Spinal cord (tissue), 9 donors: ENCODE measurements at regions not wholly inside any gene's neighbourhood (a gene's known extent, or its start where the extent isn't known, plus 50 kb on each side); places are given as distances from the start of the nearest gene placed in this dataset.
A peak's percentile ranks its signal among the peaks of the same experiment; 100 is the strongest.
"Not testable (repeated sequence)": the region's sequence is repeated elsewhere in the genome, so short reads cannot be mapped to it uniquely, and the experiment has no call there.

Experiments
- DNase-seq, 6 donors: peaks; one replicate each; pipeline versions ENCODE4 v3.0.0 to v3.0.0-alpha.2; 2013 to 2015; ENCODE audit warnings: low spot score in 6 of 6, low read depth in 4 of 6
- H3K27ac ChIP-seq: one replicate; pipeline ENCODE4 v1.5.1; 2013; ENCODE audit warnings: low read depth, low read length, control low read depth
- H3K27me3 ChIP-seq: one replicate; pipeline ENCODE4 v1.6.1; 2013; ENCODE audit warnings: low read length; ENCODE audit not compliant: control insufficient read depth, insufficient read depth
- H3K36me3 ChIP-seq: one replicate; pipeline ENCODE4 v1.6.1; 2013; ENCODE audit warnings: low read length; ENCODE audit not compliant: control insufficient read depth, insufficient read depth
- H3K4me1 ChIP-seq: one replicate; pipeline ENCODE4 v1.6.1; 2013; ENCODE audit warnings: low read length; ENCODE audit not compliant: control insufficient read depth, insufficient read depth
- H3K4me3 ChIP-seq: one replicate; pipeline ENCODE4 v1.5.1; 2013; ENCODE audit warnings: low read depth, low read length, control low read depth
- H3K9me3 ChIP-seq: one replicate; pipeline ENCODE4 v1.6.1; 2013; ENCODE audit warnings: low read length; ENCODE audit not compliant: control insufficient read depth, insufficient read depth
- WGBS: methylation state at CpG from one replicate; pipeline ENCODE4 v1.1.5; 2013; ENCODE audit warnings: missing lambda C conversion rate; ENCODE audit not compliant: insufficient coverage; 5-methylcytosine and 5-hydroxymethylcytosine counted together
- donor health status: healthy.

- no peak overlapping the region for H3K4me3 ChIP-seq
- no peaks in the 10 kb centered on the region for H3K9me3 ChIP-seq
- no peak for DNase-seq
- H3K27me3 ChIP-seq: no peaks in the 10 kb centered on the region
- no peaks in the 10 kb centered on the region for H3K4me1 ChIP-seq
- no peaks in the 10 kb centered on the region for H3K36me3 ChIP-seq
- WGBS: 43% methylated on average over 6 of the region's 13 CpGs
- H3K27ac ChIP-seq: no peak overlapping the region
Observed at GRCh38 chr6:137811121-137811915, 55.7 kb upstream of the TNFAIP3 start.

- Histone ChIP-seq H3K27me3 (no peaks in the 10 kb centered on the region), H3K9me3 (no peaks in the 10 kb centered on the region), H3K36me3 (no peaks in the 10 kb centered on the region), H3K27ac (no peak overlapping the region), H3K4me3 (no peak overlapping the region), H3K4me1 (no peaks in the 10 kb centered on the region)
- no peak for DNase-seq
- 75% methylated on average over 3 of the region's 6 CpGs for whole genome bisulfite sequencing
Observed at GRCh38 chr6:137811916-137812553, 55.0 kb upstream of the TNFAIP3 start.

GRCh38 chr6:137813308-137813970 is 53.6 kb upstream of the TNFAIP3 start:
- Histone ChIP-seq H3K36me3 (no peaks in the 10 kb centered on the region), H3K4me3 (no peak overlapping the region), H3K4me1 (no peaks in the 10 kb centered on the region), H3K27ac (no peak overlapping the region), H3K9me3 (no peaks in the 10 kb centered on the region), H3K27me3 (no peaks in the 10 kb centered on the region)
- no peak for DNase-seq
- 100% methylated on average over 2 of the region's 4 CpGs for WGBS

- WGBS: no CpG with 5 or more reads among the region's 3 CpGs
- DNase-seq: not testable (repeated sequence)
Observed at GRCh38 chr6:137814030-137814429, 53.0 kb upstream of the TNFAIP3 start.

GRCh38 chr6:137815692-137816091 is 51.4 kb upstream of the TNFAIP3 start:
- H3K27me3 ChIP-seq: no peaks in the 10 kb centered on the region
- no CpG with 5 or more reads among the region's 1 CpG for WGBS

More at GRCh38 chr6:137814030-137814429, 53.0 kb upstream of the TNFAIP3 start:
- H3K4me1 ChIP-seq, H3K27me3 ChIP-seq, H3K27ac ChIP-seq, H3K9me3 ChIP-seq, H3K4me3 ChIP-seq, H3K36me3 ChIP-seq: not testable (repeated sequence)

GRCh38 chr6:137816133-137816579 is 50.9 kb upstream of the TNFAIP3 start:
- DNase-seq: no peak
- 95% methylated on average over 2 of the region's 6 CpGs for WGBS
- Histone ChIP-seq H3K27ac (no peak overlapping the region), H3K9me3 (no peaks in the 10 kb centered on the region), H3K36me3 (no peaks in the 10 kb centered on the region), H3K4me3 (no peak overlapping the region), H3K4me1 (no peaks in the 10 kb centered on the region), H3K27me3 (no peaks in the 10 kb centered on the region)

More at GRCh38 chr6:137815692-137816091, 51.4 kb upstream of the TNFAIP3 start:
- no peak for DNase-seq
- Histone ChIP-seq H3K27ac (no peak overlapping the region), H3K4me1 (no peaks in the 10 kb centered on the region), H3K4me3 (no peak overlapping the region), H3K36me3 (no peaks in the 10 kb centered on the region), H3K9me3 (no peaks in the 10 kb centered on the region)

GRCh38 chr6:137816688-137817618 is 50.1 kb upstream of the TNFAIP3 start:
- no peaks in the 10 kb centered on the region for H3K4me1 ChIP-seq
- no peaks in the 10 kb centered on the region for H3K36me3 ChIP-seq
- 73% methylated on average over 4 of the region's 8 CpGs for WGBS
- no peaks in the 10 kb centered on the region for H3K9me3 ChIP-seq
- no peak overlapping the region for H3K27ac ChIP-seq
- no peaks in the 10 kb centered on the region for H3K27me3 ChIP-seq
- DNase-seq: peak in 1 of 6 donors; percentile 16
- H3K4me3 ChIP-seq: no peak overlapping the region
